HCT116 (cell line): ENCODE measurements at regions not wholly inside any gene's neighbourhood (a gene's known extent, or its start where the extent isn't known, plus 50 kb on each side); places are given as distances from the start of the nearest gene placed in this dataset.

Experiments
- ATAC-seq: fragments of 200-7000 bp; cut with Tn5 transposase; 2 replicates; pipeline ENCODE4 v1.9.1; 2020; ENCODE audit warnings: mild to moderate bottlenecking, moderate library complexity
- BruUV-seq: library from RNA; stranded (reverse); fragments of 400-500 nt; replicated peaks from 2 replicates; lab custom pipeline; 2021; lab: Mats Ljungman, UMichigan
- CTCF ChIA-PET: fragments of 300-600 bp; sonication (Branson Sonifier 250); formaldehyde crosslinking; loops from one replicate; lab custom pipeline; 2021; ENCODE audit warnings: antibody characterized with exemption; lab: Charles Lee
- POLR2A ChIA-PET: fragments of 300-600, 350-600 bp; sonication (Branson Sonifier 250); formaldehyde crosslinking; loops from one replicate; lab custom pipeline; 2021; ENCODE audit warnings: antibody characterized with exemption; lab: Charles Lee
- RAD21 ChIA-PET, 2 experiments: fragments of 300-600 bp; sonication (Branson Sonifier 250); formaldehyde crosslinking; loops; one replicate each; lab custom pipeline; 2023; ENCODE audit warnings: low total read pairs in 2 of 2; ENCODE audit not compliant: uncharacterized antibody in 2 of 2, unreplicated experiment in 2 of 2, low non-redundant PET in 1 of 2; lab: Charles Lee
- DNase-seq: peaks from one replicate; pipeline ENCODE4 v3.0.0-alpha.2; 2010; ENCODE audit warnings: low read depth, low spot score
- H2AFZ ChIP-seq: fragments of 200-600 bp; shearing (Covaris generic), sonication (generic); 2 replicates; pipeline ENCODE4 v1.6.1; 2017; ENCODE audit warnings: low read depth, mixed run types, mixed read lengths, antibody characterized with exemption, low read length; ENCODE audit not compliant: poor library complexity, severe bottlenecking
- H3K27ac ChIP-seq: 2 replicates; pipeline ENCODE4 v1.5.1; 2012; ENCODE audit warnings: low read depth, low read length
- H3K27me3 ChIP-seq: fragments of 200-600 bp; sonication (generic); 2 replicates; pipeline ENCODE4 v1.6.1; 2016; ENCODE audit warnings: mixed run types, low read length, mixed read lengths; ENCODE audit not compliant: insufficient read depth
- H3K36me3 ChIP-seq, 2 experiments: fragments of 200-500 bp in 1 of 2; fragments of 200-600 bp in 1 of 2; sonication (Bioruptor generic) in 1 of 2; sonication (generic) in 1 of 2; 2 replicates each; pipeline versions ENCODE4 v1.5.1 to v1.6.1; 2014 to 2016; ENCODE audit warnings: low read length in 2 of 2, inconsistent platforms in 1 of 2, mixed read lengths in 1 of 2, mixed run types in 1 of 2; ENCODE audit not compliant: insufficient read depth in 2 of 2, control insufficient read depth in 1 of 2
- H3K4me1 ChIP-seq, 2 experiments: fragments of 200-600 bp in 1 of 2; sonication (generic) in 1 of 2; 2 replicates each; pipeline versions ENCODE4 v1.5.1 to v1.6.1; 2012 to 2017; ENCODE audit warnings: low read length in 2 of 2, inconsistent platforms in 1 of 2, mild to moderate bottlenecking in 1 of 2, mixed read lengths in 1 of 2, mixed run types in 1 of 2, moderate library complexity in 1 of 2; ENCODE audit not compliant: insufficient read depth in 2 of 2, control insufficient read depth in 1 of 2
- H3K4me2 ChIP-seq: fragments of 200-600 bp; sonication (generic); 2 replicates; pipeline ENCODE4 v1.6.1; 2017; ENCODE audit warnings: mixed run types, low read length, mixed read lengths
- H3K4me3 ChIP-seq, 2 experiments: fragments of 200-600 bp in 1 of 2; sonication (generic) in 1 of 2; replicated peaks in 1 of 2; 2 replicates each; pipeline ENCODE4 v1.5.1; 2011 to 2016; ENCODE audit warnings: low read length in 2 of 2, control low read depth in 1 of 2, low read depth in 1 of 2, mild to moderate bottlenecking in 1 of 2, mixed read lengths in 1 of 2, mixed run types in 1 of 2
- H3K79me2 ChIP-seq: fragments of 200-600 bp; sonication (generic); 2 replicates; pipeline ENCODE4 v1.6.1; 2017; ENCODE audit warnings: mild to moderate bottlenecking, mixed run types, low read length, moderate library complexity, mixed read lengths; ENCODE audit not compliant: insufficient read depth
- H3K9ac ChIP-seq: fragments of 200-600 bp; sonication (generic); 2 replicates; pipeline ENCODE4 v1.6.1; 2016; ENCODE audit warnings: low read length, mixed read lengths
- H3K9me2 ChIP-seq: fragments of 200-600 bp; sonication (generic), shearing (Covaris generic); 2 replicates; pipeline ENCODE4 v1.6.1; 2017; ENCODE audit warnings: mixed run types, mild to moderate bottlenecking, moderate library complexity; ENCODE audit not compliant: insufficient read depth
- H3K9me3 ChIP-seq, 2 experiments: fragments of 200-500 bp in 1 of 2; fragments of 200-600 bp in 1 of 2; sonication (Bioruptor generic) in 1 of 2; sonication (generic) in 1 of 2; 2 replicates each; pipeline ENCODE4 v1.6.1; 2014 to 2017; ENCODE audit warnings: low read length in 2 of 2, mixed read lengths in 2 of 2, inconsistent platforms in 1 of 2, low read depth in 1 of 2, mild to moderate bottlenecking in 1 of 2, mixed run types in 1 of 2, moderate library complexity in 1 of 2; ENCODE audit not compliant: control insufficient read depth in 1 of 2, insufficient read depth in 1 of 2
- H4K20me1 ChIP-seq: fragments of 200-600 bp; sonication (generic), shearing (Covaris generic); 2 replicates; pipeline ENCODE4 v1.6.1; 2017; ENCODE audit warnings: mixed run types, mild to moderate bottlenecking, moderate library complexity; ENCODE audit not compliant: insufficient read depth
- CBX3 ChIP-seq: IDR thresholded peaks from 2 replicates; pipeline ENCODE4 v1.6.1; 2012; ENCODE audit warnings: low read depth
- CEBPB ChIP-seq: IDR thresholded peaks from 2 replicates; pipeline ENCODE4 v1.6.1; 2012; ENCODE audit warnings: low read depth
- CTCF ChIP-seq, 3 experiments: fragments of 200-600 bp in 1 of 3; sonication (generic) in 1 of 3; IDR thresholded peaks in 2 of 3; conservative IDR thresholded peaks in 1 of 3; 2 replicates each; pipeline ENCODE4 v1.5.1; 2012 to 2017; ENCODE audit warnings: low read depth in 2 of 3, low read length in 2 of 3, antibody characterized with exemption in 1 of 3, borderline replicate concordance in 1 of 3, control low read depth in 1 of 3, mild to moderate bottlenecking in 1 of 3, mixed read lengths in 1 of 3, mixed run types in 1 of 3, moderate library complexity in 1 of 3; ENCODE audit not compliant: insufficient read depth in 1 of 3
- EGR1 ChIP-seq: IDR thresholded peaks from 2 replicates; pipeline ENCODE4 v1.6.1; 2012; ENCODE audit warnings: low read depth
- ELF1 ChIP-seq: IDR thresholded peaks from 2 replicates; pipeline ENCODE4 v1.6.1; 2012; ENCODE audit warnings: low read depth, borderline replicate concordance
- EZH2 ChIP-seq: fragments of 200-600 bp; sonication (generic); IDR thresholded peaks from 2 replicates; pipeline ENCODE4 v1.6.1; 2017; ENCODE audit warnings: antibody characterized with exemption, mixed run types
- EZH2phosphoT487 ChIP-seq: fragments of 200-600 bp; IDR thresholded peaks from 2 replicates; pipeline ENCODE4 v1.6.1; 2018; ENCODE audit warnings: antibody characterized with exemption, borderline replicate concordance
- FOSL1 ChIP-seq: IDR thresholded peaks from 2 replicates; pipeline ENCODE4 v1.6.1; 2012; ENCODE audit warnings: low read depth
- JUND ChIP-seq: IDR thresholded peaks from 2 replicates; pipeline ENCODE4 v1.6.1; 2012
- MAX ChIP-seq: IDR thresholded peaks from 2 replicates; pipeline ENCODE4 v1.6.1; 2012
- POLR2A ChIP-seq: IDR thresholded peaks from 2 replicates; pipeline ENCODE4 v1.7.0; 2011; ENCODE audit warnings: borderline replicate concordance; ENCODE audit not compliant: insufficient read depth, insufficient read length; ENCODE audit errors: extremely low read depth
- POLR2AphosphoS5 ChIP-seq: IDR thresholded peaks from 2 replicates; pipeline ENCODE4 v1.6.1; 2011; ENCODE audit warnings: mild to moderate bottlenecking, low read depth, low read length, moderate library complexity
- RAD21 ChIP-seq: IDR thresholded peaks from 2 replicates; pipeline ENCODE4 v1.6.1; 2012; ENCODE audit warnings: low read depth, mild to moderate bottlenecking
- SIN3A ChIP-seq: IDR thresholded peaks from 2 replicates; pipeline ENCODE4 v1.6.1; 2012; ENCODE audit warnings: low read depth
- SRF ChIP-seq: IDR thresholded peaks from 2 replicates; pipeline ENCODE4 v1.6.1; 2012; ENCODE audit warnings: low read depth
- YY1 ChIP-seq: IDR thresholded peaks from 2 replicates; pipeline ENCODE4 v1.6.1; 2011; ENCODE audit warnings: low read length, low read depth, moderate library complexity, mild to moderate bottlenecking; ENCODE audit not compliant: insufficient replicate concordance; ENCODE audit errors: extremely low read depth
- ZFX ChIP-seq: fragments of 450-650 bp; IDR thresholded peaks from 2 replicates; pipeline ENCODE4 v1.6.1; 2017
- ZNF274 ChIP-seq: fragments of 200-500 bp; sonication (Bioruptor generic); IDR thresholded peaks from 2 replicates; pipeline ENCODE4 v1.6.1; 2014; ENCODE audit warnings: mild to moderate bottlenecking, low read depth, low read length, inconsistent platforms
- intact Hi-C: fragments of 100-400 bp; cut with micrococcal nuclease; formaldehyde crosslinking; loops from 2 replicates; pipeline ENCODE4 v1.10.0; 2022

GRCh38 chr6:118725944-118726343, 74.6 kb upstream of the CEP85L start:
- ATAC-seq = no peak
- no peak for DNase-seq
- H3K4me3 ChIP-seq = no peak overlapping the region
- RAD21 ChIA-PET = no interaction called here
- TF ChIP-seq POLR2A (no peak), FOSL1 (no peak), ZNF274 (no peak), SIN3A (no peak)
- TF ChIP-seq, all 23 proteins: peak for 0
- no peak overlapping the region for H2AFZ ChIP-seq
- H3K4me1 ChIP-seq = no peaks in the 10 kb centered on the region
- POLR2A ChIA-PET = no interaction called here
- no peaks in the 10 kb centered on the region for H3K79me2 ChIP-seq
- H3K9me3 ChIP-seq = no peaks in the 10 kb centered on the region
- BruUV-seq = no TSS peak
- H4K20me1 ChIP-seq = no peaks in the 10 kb centered on the region
- H3K9ac ChIP-seq = no peak overlapping the region
- no peaks in the 10 kb centered on the region for H3K36me3 ChIP-seq
- H3K27me3 ChIP-seq = no peaks in the 10 kb centered on the region
- intact Hi-C loops = no loop called here
- H3K9me2 ChIP-seq = no peaks in the 10 kb centered on the region
- CTCF ChIA-PET = no interaction called here
- H3K27ac ChIP-seq = no peak overlapping the region
- no peak overlapping the region for H3K4me2 ChIP-seq

GRCh38 chr6:118724211-118724610, 72.8 kb upstream of the CEP85L start:
- no peak overlapping the region for H3K4me3 ChIP-seq
- TF ChIP-seq MAX = no peak
- no peak for TF ChIP-seq YY1
- no peak for TF ChIP-seq RAD21
- TF ChIP-seq POLR2A = no peak
- no peak for TF ChIP-seq ELF1
- TF ChIP-seq EZH2phosphoT487 = no peak
- TF ChIP-seq SRF = no peak
- TF ChIP-seq EGR1 = no peak
- TF ChIP-seq POLR2AphosphoS5 = no peak
- no peak for TF ChIP-seq CEBPB
- TF ChIP-seq ZFX = no peak
- no peak for TF ChIP-seq CTCF (IDR thresholded peaks at IDR 0.05 in 2 of 3, conservative IDR thresholded peaks at IDR 0.05 in 1 of 3; ENCODE audit: borderline replicate concordance in 1 of 3, insufficient read depth in 1 of 3, low read depth in 2 of 3, low read length in 2 of 3)
- no peak for TF ChIP-seq CBX3
- TF ChIP-seq EZH2 = no peak
- TF ChIP-seq JUND = no peak
- no peak for TF ChIP-seq FOSL1
- TF ChIP-seq, all 23 proteins: peak for 0
- Histone ChIP-seq H3K9ac (no peak overlapping the region), H3K4me1 (no peaks in the 10 kb centered on the region), H3K4me2 (no peak overlapping the region), H3K9me3 (no peaks in the 10 kb centered on the region), H2AFZ (no peak overlapping the region), H3K27me3 (no peaks in the 10 kb centered on the region), H3K79me2 (no peaks in the 10 kb centered on the region), H4K20me1 (no peaks in the 10 kb centered on the region), H3K36me3 (no peaks in the 10 kb centered on the region), H3K9me2 (no peaks in the 10 kb centered on the region), H3K27ac (no peak overlapping the region)
- ATAC-seq = no peak
- intact Hi-C loops = no loop called here
- DNase-seq = no peak
- ChIA-PET RAD21 (no interaction called here), CTCF (no interaction called here), POLR2A (no interaction called here)
- no TSS peak for BruUV-seq
